ENCODE measurements at regions not wholly inside any gene's neighbourhood (a gene's known extent, or its start where the extent isn't known, plus 50 kb on each side); places are given as distances from the start of the nearest gene placed in this dataset.

- no peak for TF ChIP-seq CTCF (IDR thresholded peaks at IDR 0.05; ENCODE audit: unreplicated experiment)
- Mint-ChIP-seq H3K36me3 (ENCODE audit: insufficient read depth, unreplicated experiment) (no peaks in the 10 kb centered on the region), H3K4me1 (ENCODE audit: low read depth, unreplicated experiment) (peaks cover 9% of the 10 kb centered on the region), H3K27me3 (ENCODE audit: unreplicated experiment) (no peaks in the 10 kb centered on the region), H3K9me3 (ENCODE audit: low read depth, unreplicated experiment) (no peaks in the 10 kb centered on the region), H3K27ac (ENCODE audit: unreplicated experiment) (no peak overlapping the region), H3K4me3 (ENCODE audit: low read depth, unreplicated experiment) (no peak overlapping the region)
- no TSS peak for BruUV-seq (replicated peaks)
- intact Hi-C loops (cut with micrococcal nuclease; ENCODE audit: unreplicated experiment): no loop called here
- DNase-seq: no peak
- CTCF ChIA-PET: interaction anchor here (0.9 kb wide), 1 partner anchor 117 kb away, joined by 8 read pairs; the partner anchor contains the start of gene ABCA1
Measured at GRCh38 chr9:105044518-105044917, 116.6 kb upstream of the ABCA1 start.

GRCh38 chr9:105046907-105047741 lies 119.2 kb upstream of the ABCA1 start:
- Mint-ChIP-seq H3K4me1 (ENCODE audit: low read depth, unreplicated experiment) (peaks cover 9% of the 10 kb centered on the region), H3K36me3 (ENCODE audit: insufficient read depth, unreplicated experiment) (no peaks in the 10 kb centered on the region), H3K4me3 (ENCODE audit: low read depth, unreplicated experiment) (no peak overlapping the region), H3K27ac (ENCODE audit: unreplicated experiment) (no peak overlapping the region), H3K27me3 (ENCODE audit: unreplicated experiment) (no peaks in the 10 kb centered on the region), H3K9me3 (ENCODE audit: low read depth, unreplicated experiment) (no peaks in the 10 kb centered on the region)
- no TSS peak for BruUV-seq (replicated peaks)
- no peak for TF ChIP-seq CTCF (IDR thresholded peaks at IDR 0.05; ENCODE audit: unreplicated experiment)
- CTCF ChIA-PET: no interaction called here
- no peak for DNase-seq
- intact Hi-C loops (cut with micrococcal nuclease; ENCODE audit: unreplicated experiment): no loop called here

DNA sequence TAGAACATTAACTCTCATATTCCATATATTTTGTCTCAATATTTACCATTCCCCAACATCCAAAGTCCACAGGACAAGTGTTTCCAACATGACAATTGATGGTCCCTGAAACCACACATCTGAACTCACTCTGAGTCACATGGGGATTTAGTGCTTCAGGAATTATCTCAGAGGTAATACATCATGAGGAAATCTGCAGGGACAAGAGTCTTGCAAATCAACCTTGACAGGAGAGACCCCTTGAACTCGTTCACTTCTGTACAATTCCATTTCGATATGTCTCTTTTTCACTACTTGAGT lies 119.7 kb upstream of the ABCA1 start:
- H3K36me3 Mint-ChIP-seq (ENCODE audit: insufficient read depth, unreplicated experiment): no peaks in the 10 kb centered on the region
- H3K9me3 Mint-ChIP-seq (ENCODE audit: low read depth, unreplicated experiment): no peaks in the 10 kb centered on the region
- no peaks in the 10 kb centered on the region for H3K27me3 Mint-ChIP-seq (ENCODE audit: unreplicated experiment)
- TF ChIP-seq CTCF (IDR thresholded peaks at IDR 0.05; ENCODE audit: unreplicated experiment): no peak
- H3K4me1 Mint-ChIP-seq (ENCODE audit: low read depth, unreplicated experiment): peaks cover 10% of the 10 kb centered on the region
- no peak overlapping the region for H3K4me3 Mint-ChIP-seq (ENCODE audit: low read depth, unreplicated experiment)
- no peak overlapping the region for H3K27ac Mint-ChIP-seq (ENCODE audit: unreplicated experiment)
- intact Hi-C loops (cut with micrococcal nuclease; ENCODE audit: unreplicated experiment): no loop called here
- CTCF ChIA-PET: no interaction called here
- no peak for DNase-seq
- BruUV-seq (replicated peaks): no TSS peak

- Mint-ChIP-seq H3K27me3 (ENCODE audit: unreplicated experiment) (no peaks in the 10 kb centered on the region), H3K4me3 (ENCODE audit: low read depth, unreplicated experiment) (no peak overlapping the region), H3K9me3 (ENCODE audit: low read depth, unreplicated experiment) (no peaks in the 10 kb centered on the region), H3K27ac (ENCODE audit: unreplicated experiment) (no peak overlapping the region), H3K36me3 (ENCODE audit: insufficient read depth, unreplicated experiment) (peaks cover 5% of the 10 kb centered on the region), H3K4me1 (ENCODE audit: low read depth, unreplicated experiment) (peaks cover 17% of the 10 kb centered on the region)
- no peak for TF ChIP-seq CTCF (IDR thresholded peaks at IDR 0.05; ENCODE audit: unreplicated experiment)
- intact Hi-C loops (cut with micrococcal nuclease; ENCODE audit: unreplicated experiment): no loop called here
- no TSS peak for BruUV-seq (replicated peaks)
- CTCF ChIA-PET: no interaction called here
- DNase-seq: no peak
Measured at GRCh38 chr9:105048331-105048730, 120.4 kb upstream of the ABCA1 start.
